ACC112 (cell line): ENCODE measurements at regions not wholly inside any gene's neighbourhood (a gene's known extent, or its start where the extent isn't known, plus 50 kb on each side); places are given as distances from the start of the nearest gene placed in this dataset.

Experiments used
- H2AFZ ChIP-seq: fragments of 200-600 bp; sonication (generic); one replicate; pipeline ENCODE4 v1.6.0; 2017; ENCODE audit warnings: antibody characterized with exemption, low read length; ENCODE audit not compliant: unreplicated experiment
- H3K27ac ChIP-seq: fragments of 200-600 bp; sonication (generic); 2 replicates; pipeline ENCODE4 v1.5.1; 2014; ENCODE audit warnings: low read depth, mild to moderate bottlenecking, antibody characterized with exemption, low read length, moderate library complexity
- H3K27me3 ChIP-seq: fragments of 200-600 bp; sonication (generic); 2 replicates; pipeline ENCODE4 v1.6.1; 2014; ENCODE audit warnings: mild to moderate bottlenecking, antibody characterized with exemption, low read length, moderate library complexity, mixed read lengths; ENCODE audit not compliant: insufficient read depth
- H3K36me3 ChIP-seq: fragments of 200-600 bp; sonication (generic); 2 replicates; pipeline ENCODE4 v1.6.1; 2016; ENCODE audit warnings: mild to moderate bottlenecking, antibody characterized with exemption, low read length, moderate library complexity, mixed read lengths; ENCODE audit not compliant: insufficient read depth
- H3K4me1 ChIP-seq: fragments of 200-600 bp; sonication (generic); one replicate; pipeline ENCODE4 v1.6.1; 2016; ENCODE audit warnings: low read length, mixed read lengths; ENCODE audit not compliant: insufficient read depth, unreplicated experiment, control insufficient read depth
- H3K4me3 ChIP-seq: fragments of 200-600 bp; sonication (generic); 2 replicates; pipeline ENCODE4 v1.5.1; 2014; ENCODE audit warnings: mild to moderate bottlenecking, low read depth, low read length
- H3K79me2 ChIP-seq: fragments of 200-600 bp; sonication (generic); one replicate; pipeline ENCODE4 v1.6.0; 2016; ENCODE audit warnings: low read length; ENCODE audit not compliant: control insufficient read depth, unreplicated experiment, insufficient read depth

DNA sequence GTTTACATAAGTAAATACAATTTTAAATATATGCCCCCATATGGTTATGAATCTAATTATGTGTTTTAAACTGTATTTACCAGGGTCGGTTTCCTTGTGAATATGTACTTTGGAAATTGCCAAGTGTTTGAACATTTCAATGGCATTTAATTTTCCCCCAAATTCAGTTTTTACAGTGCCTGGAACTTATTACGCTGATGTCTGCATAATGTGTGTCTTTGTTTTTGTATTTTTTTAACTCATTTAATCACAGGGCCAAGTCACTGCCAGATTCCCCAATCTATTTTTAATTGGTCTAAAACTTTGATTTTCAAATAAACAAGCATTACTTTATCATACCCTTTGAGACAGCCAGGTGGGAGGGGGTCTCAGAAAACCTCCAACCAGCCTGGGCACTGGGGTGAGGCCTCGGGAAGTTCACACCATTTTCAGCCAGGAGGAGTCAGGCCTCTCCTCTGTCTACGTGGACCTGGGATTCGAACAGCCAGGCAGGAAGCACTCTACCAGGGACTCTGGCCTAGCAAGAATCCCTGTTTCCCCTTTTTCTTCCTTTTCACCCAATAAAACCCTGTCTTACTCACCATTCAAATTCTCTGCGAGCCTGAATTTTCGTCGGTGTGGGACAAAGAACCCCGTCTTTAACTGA is 151.5 kb upstream of the COL1A2 start:
- H2AFZ ChIP-seq, result no peak overlapping the region
- H3K36me3 ChIP-seq, result no peaks in the 10 kb centered on the region
- no peak overlapping the region for H3K27ac ChIP-seq
- H3K27me3 ChIP-seq, result no peaks in the 10 kb centered on the region
- no peaks in the 10 kb centered on the region for H3K79me2 ChIP-seq
- H3K4me1 ChIP-seq, result peaks cover 4% of the 10 kb centered on the region
- H3K4me3 ChIP-seq, result no peak overlapping the region

DNA sequence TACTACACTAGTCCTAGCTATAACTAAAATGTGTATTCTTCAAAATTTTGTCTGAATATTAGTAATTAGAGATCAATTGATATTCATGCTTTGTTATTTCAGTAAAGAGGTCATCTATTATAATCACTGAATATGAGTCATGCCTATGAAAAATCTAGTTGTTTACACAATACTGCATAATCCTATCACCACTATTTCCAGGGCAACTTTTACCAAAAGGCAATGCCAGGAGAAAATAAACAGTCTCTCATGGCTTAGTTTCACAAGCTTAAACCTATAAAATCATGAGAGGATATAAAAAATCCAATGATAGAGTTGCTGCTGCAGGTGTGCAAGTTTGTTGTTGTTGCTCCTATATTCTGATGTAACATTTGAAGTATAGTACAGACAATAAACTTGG is 149.9 kb upstream of the COL1A2 start:
- Histone ChIP-seq H3K27ac (no peak overlapping the region), H3K36me3 (no peaks in the 10 kb centered on the region), H3K4me3 (no peak overlapping the region), H2AFZ (no peak overlapping the region), H3K27me3 (no peaks in the 10 kb centered on the region), H3K79me2 (no peaks in the 10 kb centered on the region), H3K4me1 (peaks cover 4% of the 10 kb centered on the region)

DNA sequence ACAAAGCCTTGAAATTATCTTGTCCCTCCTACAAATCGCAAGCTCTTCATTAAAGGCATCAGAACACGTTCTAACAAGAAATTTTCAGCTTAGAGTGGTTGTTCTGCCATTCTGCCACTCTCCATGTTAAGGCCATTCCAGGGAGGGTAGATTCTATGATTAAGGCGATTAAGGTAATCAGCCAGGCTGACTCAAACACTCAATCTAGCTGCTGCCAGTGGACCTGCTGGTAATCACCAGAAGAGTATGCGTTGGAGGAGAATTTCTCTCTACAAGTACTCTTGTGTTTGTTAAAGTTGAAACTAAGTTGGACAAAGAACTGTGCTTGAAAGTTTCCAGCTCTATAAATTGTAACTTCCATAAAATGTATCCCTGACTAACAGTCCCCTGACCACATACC is 149.2 kb upstream of the COL1A2 start:
- Histone ChIP-seq H3K4me3 (no peak overlapping the region), H2AFZ (no peak overlapping the region), H3K27ac (no peak overlapping the region)

DNA sequence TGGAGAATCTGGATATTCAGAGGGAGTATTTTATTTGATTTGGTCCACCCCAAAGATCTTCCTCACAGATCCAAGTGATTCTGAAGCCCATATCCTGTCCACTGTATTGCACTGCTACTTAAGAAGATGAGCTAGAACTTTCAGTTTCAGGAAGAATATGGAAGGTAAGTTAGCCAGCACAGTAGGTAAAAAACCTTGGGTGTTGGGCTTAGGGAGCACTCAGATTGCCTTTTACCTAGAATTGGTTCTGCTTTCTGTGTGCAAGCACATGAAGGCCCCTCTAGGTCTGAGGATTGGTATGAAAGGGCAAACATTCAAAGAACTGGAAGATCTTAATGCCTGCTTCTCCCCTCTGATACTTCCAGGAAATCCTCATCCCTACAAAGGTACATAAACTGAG is 146.7 kb upstream of the COL1A2 start:
- Histone ChIP-seq H3K27me3 (no peaks in the 10 kb centered on the region), H3K4me3 (no peak overlapping the region), H3K79me2 (no peaks in the 10 kb centered on the region), H3K36me3 (no peaks in the 10 kb centered on the region), H2AFZ (no peak overlapping the region), H3K27ac (no peak overlapping the region), H3K4me1 (peaks cover 4% of the 10 kb centered on the region)

More for the DNA sequence above, 149.2 kb upstream of the COL1A2 start:
- H3K4me1 ChIP-seq, result peaks cover 4% of the 10 kb centered on the region
- H3K27me3 ChIP-seq, result no peaks in the 10 kb centered on the region
- H3K79me2 ChIP-seq, result no peaks in the 10 kb centered on the region
- H3K36me3 ChIP-seq, result no peaks in the 10 kb centered on the region

DNA sequence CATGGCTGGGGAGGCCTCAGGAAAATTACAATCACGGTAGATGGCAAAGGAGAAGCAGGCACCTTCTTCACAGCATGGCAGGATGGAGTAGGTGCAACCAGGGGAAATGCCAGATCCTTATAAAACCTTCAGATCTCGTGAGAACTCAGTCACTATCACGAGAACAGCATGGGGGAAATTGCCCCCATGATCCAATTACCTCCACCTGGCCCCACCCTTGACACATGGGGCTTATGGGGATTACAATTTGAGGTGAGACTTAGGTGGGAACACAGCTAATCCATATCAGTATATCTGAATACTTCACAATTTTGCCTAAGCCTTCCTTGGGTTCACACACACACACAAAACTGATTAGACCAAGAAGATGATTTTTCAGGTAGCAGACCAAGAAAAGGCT is 145.1 kb upstream of the COL1A2 start:
- no peaks in the 10 kb centered on the region for H3K36me3 ChIP-seq
- H3K4me3 ChIP-seq, result no peak overlapping the region

DNA sequence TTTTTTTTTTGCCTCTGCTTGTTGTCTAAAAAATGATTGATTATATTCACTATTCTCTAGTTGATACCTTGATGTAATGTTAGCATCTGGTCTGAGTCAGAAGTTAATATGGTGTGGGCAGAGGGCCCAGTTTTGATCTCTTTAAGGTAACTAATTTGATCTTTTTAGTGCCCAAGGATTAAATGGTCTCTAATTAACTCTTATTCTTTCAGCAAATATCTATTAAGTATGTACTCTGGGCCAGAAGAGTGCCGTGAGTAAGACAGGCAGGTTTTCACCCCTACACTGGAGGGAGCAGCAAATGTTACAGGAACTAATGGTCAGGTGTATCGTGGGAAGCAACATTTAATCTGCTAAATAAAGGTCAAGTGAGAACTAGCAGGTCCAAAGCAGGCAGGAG is 144.6 kb upstream of the COL1A2 start:
- Histone ChIP-seq H3K27ac (no peak overlapping the region), H2AFZ (no peak overlapping the region), H3K79me2 (no peaks in the 10 kb centered on the region), H3K27me3 (no peaks in the 10 kb centered on the region), H3K4me3 (no peak overlapping the region), H3K4me1 (no peaks in the 10 kb centered on the region), H3K36me3 (no peaks in the 10 kb centered on the region)

More for the DNA sequence above, 145.1 kb upstream of the COL1A2 start:
- Histone ChIP-seq H3K4me1 (peaks cover 4% of the 10 kb centered on the region), H3K79me2 (no peaks in the 10 kb centered on the region), H2AFZ (no peak overlapping the region), H3K27ac (no peak overlapping the region), H3K27me3 (no peaks in the 10 kb centered on the region)

DNA sequence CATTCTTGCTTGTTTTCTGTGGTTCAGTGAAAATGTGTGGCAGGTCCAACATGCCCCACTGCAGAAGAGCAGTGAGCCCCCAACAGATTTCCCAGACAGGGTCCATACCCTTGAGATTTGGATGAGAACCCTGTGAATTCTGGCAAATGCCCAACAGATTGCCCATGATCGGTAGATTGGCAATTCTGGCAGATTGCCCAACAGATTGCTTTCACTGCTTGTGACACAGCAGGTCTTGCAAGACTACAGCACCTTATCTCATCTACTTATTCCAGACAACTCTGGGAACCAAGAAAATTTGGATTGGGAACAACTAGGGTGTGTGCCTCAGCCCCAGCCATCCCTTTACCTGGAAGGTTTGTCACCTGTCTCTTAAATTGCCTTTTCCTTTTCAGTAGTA is 143.7 kb upstream of the COL1A2 start:
- no peaks in the 10 kb centered on the region for H3K27me3 ChIP-seq
- no peaks in the 10 kb centered on the region for H3K4me1 ChIP-seq
- H2AFZ ChIP-seq, result no peak overlapping the region
- H3K4me3 ChIP-seq, result no peak overlapping the region
- no peaks in the 10 kb centered on the region for H3K79me2 ChIP-seq
- H3K36me3 ChIP-seq, result no peaks in the 10 kb centered on the region
- no peak overlapping the region for H3K27ac ChIP-seq

DNA sequence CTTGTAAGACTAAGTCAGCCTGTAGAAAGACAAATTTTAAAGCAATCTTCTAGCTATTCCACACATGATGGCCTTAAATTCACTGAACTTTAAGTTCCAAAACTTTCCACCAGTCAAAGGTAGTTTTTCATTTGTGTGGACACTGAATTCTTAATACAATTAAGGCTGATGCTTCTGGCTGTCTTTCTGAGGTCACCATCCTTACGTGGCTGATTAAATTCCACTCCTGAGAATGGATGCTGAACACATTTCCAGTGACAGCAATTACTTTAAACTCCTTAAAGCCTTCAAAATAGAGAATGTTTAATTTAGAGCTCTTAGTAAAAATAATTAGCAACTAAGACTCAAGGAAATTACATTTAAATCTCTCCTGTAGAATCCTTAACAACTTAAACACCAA is 142.6 kb upstream of the COL1A2 start:
- Histone ChIP-seq H3K27me3 (no peaks in the 10 kb centered on the region), H3K27ac (no peak overlapping the region), H3K4me1 (no peaks in the 10 kb centered on the region), H3K36me3 (no peaks in the 10 kb centered on the region), H3K79me2 (no peaks in the 10 kb centered on the region), H2AFZ (no peak overlapping the region), H3K4me3 (no peak overlapping the region)

DNA sequence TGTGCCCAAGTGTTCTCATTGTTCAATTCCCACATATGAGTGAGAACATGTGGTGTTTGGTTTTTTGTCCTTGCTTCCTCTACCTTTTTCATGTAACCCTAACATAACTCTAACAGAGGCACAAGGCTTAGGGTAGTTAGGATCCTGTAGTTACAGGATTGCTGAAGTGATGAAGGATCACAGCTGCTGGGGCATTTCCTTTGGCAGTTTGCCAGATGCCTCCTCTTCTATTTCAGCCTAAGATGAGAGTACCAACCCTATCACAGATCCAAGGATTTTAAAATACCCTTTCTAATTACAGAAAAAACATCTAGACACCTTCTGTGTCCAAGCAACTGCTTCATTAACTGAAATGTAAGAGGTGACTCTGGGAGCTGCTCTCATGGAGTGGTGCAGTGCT is 141.7 kb upstream of the COL1A2 start:
- no peaks in the 10 kb centered on the region for H3K36me3 ChIP-seq
- H3K27ac ChIP-seq, result no peak overlapping the region
- no peak overlapping the region for H3K4me3 ChIP-seq
- no peaks in the 10 kb centered on the region for H3K4me1 ChIP-seq
- H2AFZ ChIP-seq, result no peak overlapping the region
- H3K27me3 ChIP-seq, result no peaks in the 10 kb centered on the region
- H3K79me2 ChIP-seq, result no peaks in the 10 kb centered on the region

DNA sequence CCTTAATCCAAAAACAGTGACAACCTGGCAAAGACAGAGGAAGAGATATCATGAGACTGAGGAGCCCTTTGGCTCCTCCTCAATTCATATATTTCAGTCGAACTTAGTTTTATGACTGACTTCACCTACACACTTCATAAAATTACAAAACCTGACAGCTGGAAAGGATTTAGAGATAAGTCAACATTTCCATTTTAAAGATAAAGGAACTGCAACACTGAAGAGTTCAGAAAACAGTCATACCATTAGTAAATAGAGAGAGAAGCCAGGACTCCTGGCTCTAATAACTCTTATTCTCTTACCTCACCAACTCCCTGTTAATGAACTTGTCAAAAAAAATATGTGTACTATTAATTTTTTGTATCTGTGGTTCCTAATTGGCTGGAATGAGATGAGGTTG is 141.0 kb upstream of the COL1A2 start:
- Histone ChIP-seq H3K4me3 (no peak overlapping the region), H3K36me3 (no peaks in the 10 kb centered on the region), H3K79me2 (no peaks in the 10 kb centered on the region), H3K27me3 (no peaks in the 10 kb centered on the region), H3K27ac (no peak overlapping the region), H2AFZ (no peak overlapping the region), H3K4me1 (no peaks in the 10 kb centered on the region)

DNA sequence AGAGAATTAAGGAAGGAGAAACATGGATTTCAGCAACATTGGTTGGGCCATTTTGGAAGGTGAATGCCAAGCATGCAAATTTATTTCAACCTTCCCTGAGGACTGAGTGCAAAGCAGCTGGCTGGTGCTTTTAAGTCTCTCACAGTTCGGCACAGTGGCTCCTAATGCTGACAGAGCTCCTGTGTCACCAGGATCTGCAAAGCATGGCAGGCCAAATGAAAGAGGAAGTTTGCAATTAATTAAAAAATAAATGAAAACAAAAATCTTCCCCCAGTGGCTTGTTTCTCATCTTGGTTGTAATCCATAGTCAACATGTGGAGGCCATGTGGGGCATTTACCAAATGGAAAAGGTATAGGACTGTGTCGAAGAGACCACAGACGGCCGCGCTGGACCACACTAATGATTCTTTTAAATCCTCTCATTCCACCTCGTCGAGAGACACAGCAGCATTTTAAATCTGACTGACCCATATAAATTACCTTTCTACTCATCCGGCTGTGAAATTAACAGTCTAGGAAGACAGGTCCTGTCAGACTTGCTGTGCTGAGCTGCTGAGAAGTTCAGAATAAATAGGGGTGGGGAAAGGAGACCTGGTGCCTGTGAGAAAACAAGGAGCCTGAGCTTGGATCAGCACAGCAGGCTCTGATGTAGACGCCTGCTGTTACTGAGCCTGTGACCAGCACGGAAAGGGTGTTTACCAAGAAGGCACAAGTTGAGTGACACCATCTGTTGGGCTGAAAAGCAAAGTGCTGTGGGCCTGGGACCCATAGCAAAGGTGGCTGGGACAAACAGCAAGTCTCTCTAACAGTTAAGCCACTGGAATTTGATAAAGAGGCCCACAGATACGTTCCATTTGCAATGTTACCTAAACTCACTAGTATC is 136.0 kb upstream of the COL1A2 start:
- Histone ChIP-seq H3K79me2 (no peaks in the 10 kb centered on the region), H3K36me3 (no peaks in the 10 kb centered on the region), H3K27ac (no peak overlapping the region), H3K4me1 (no peaks in the 10 kb centered on the region), H3K4me3 (no peak overlapping the region), H3K27me3 (no peaks in the 10 kb centered on the region), H2AFZ (no peak overlapping the region)
